H9 (cell line): ENCODE measurements at regions not wholly inside any gene's neighbourhood (a gene's known extent, or its start where the extent isn't known, plus 50 kb on each side); places are given as distances from the start of the nearest gene placed in this dataset.

Experiments used
- DNase-seq: peaks from one replicate; pipeline ENCODE4 v3.0.0-alpha.2; 2017
- H2AFZ ChIP-seq: one replicate; pipeline ENCODE4 v1.6.1; 2013; ENCODE audit warnings: mild to moderate bottlenecking, low read length, control low read depth, moderate library complexity
- H2AK5ac ChIP-seq: 2 replicates; pipeline ENCODE4 v1.6.1; 2013; ENCODE audit warnings: low read length, control low read depth, mixed read lengths; ENCODE audit not compliant: insufficient read length
- H2BK120ac ChIP-seq: one replicate; pipeline ENCODE4 v1.6.1; 2013; ENCODE audit warnings: low read depth, mild to moderate bottlenecking, low read length, control low read depth, inconsistent platforms; ENCODE audit not compliant: poor library complexity, severe bottlenecking
- H2BK12ac ChIP-seq: 2 replicates; pipeline ENCODE4 v1.6.1; 2013; ENCODE audit warnings: low read length, control low read depth, mixed read lengths, low read depth; ENCODE audit not compliant: insufficient read length
- H2BK15ac ChIP-seq: 2 replicates; pipeline ENCODE4 v1.6.1; 2013; ENCODE audit warnings: low read depth, low read length, control low read depth
- H2BK20ac ChIP-seq: one replicate; pipeline ENCODE4 v1.6.1; 2013; ENCODE audit warnings: low read depth, mild to moderate bottlenecking, low read length, control low read depth, inconsistent platforms; ENCODE audit not compliant: poor library complexity, severe bottlenecking
- H2BK5ac ChIP-seq: 2 replicates; pipeline ENCODE4 v1.6.1; 2013; ENCODE audit warnings: low read length, control low read depth, mixed read lengths; ENCODE audit not compliant: insufficient read length
- H3K14ac ChIP-seq: 2 replicates; pipeline ENCODE4 v1.6.1; 2013; ENCODE audit warnings: low read length, control low read depth; ENCODE audit not compliant: insufficient read depth
- H3K18ac ChIP-seq: 2 replicates; pipeline ENCODE4 v1.6.1; 2013; ENCODE audit warnings: low read depth, mild to moderate bottlenecking, mixed read lengths, low read length, control low read depth; ENCODE audit not compliant: insufficient read length
- H3K23ac ChIP-seq: 2 replicates; pipeline ENCODE4 v1.6.1; 2013; ENCODE audit warnings: low read length, control low read depth, mixed read lengths, low read depth; ENCODE audit not compliant: insufficient read length
- H3K23me2 ChIP-seq: 2 replicates; pipeline ENCODE4 v1.6.1; 2013; ENCODE audit warnings: low read depth, mild to moderate bottlenecking, mixed read lengths, low read length, control low read depth; ENCODE audit not compliant: insufficient read length, poor library complexity, severe bottlenecking
- H3K27ac ChIP-seq: 2 replicates; pipeline ENCODE4 v1.5.1; 2013; ENCODE audit warnings: low read length, control low read depth, mixed read lengths, low read depth; ENCODE audit not compliant: insufficient read length
- H3K27me3 ChIP-seq: 2 replicates; pipeline ENCODE4 v1.6.1; 2013; ENCODE audit warnings: low read length, control low read depth, inconsistent platforms; ENCODE audit not compliant: insufficient read depth
- H3K4ac ChIP-seq: 2 replicates; pipeline ENCODE4 v1.6.1; 2013; ENCODE audit warnings: low read depth, mild to moderate bottlenecking, control low read depth, inconsistent platforms, low read length, moderate library complexity
- H3K4me1 ChIP-seq: 2 replicates; pipeline ENCODE4 v1.6.1; 2013; ENCODE audit warnings: low read length, control low read depth, inconsistent platforms; ENCODE audit not compliant: insufficient read depth
- H3K4me2 ChIP-seq: 2 replicates; pipeline ENCODE4 v1.6.1; 2013; ENCODE audit warnings: low read length, control low read depth, mixed read lengths; ENCODE audit not compliant: insufficient read length, insufficient read depth
- H3K56ac ChIP-seq: 2 replicates; pipeline ENCODE4 v1.6.1; 2013; ENCODE audit warnings: low read depth, mild to moderate bottlenecking, mixed read lengths, low read length, control low read depth; ENCODE audit not compliant: insufficient read length
- H3K79me1 ChIP-seq: 2 replicates; pipeline ENCODE4 v1.6.1; 2013; ENCODE audit warnings: low read depth, mild to moderate bottlenecking, moderate library complexity, low read length, control low read depth, inconsistent platforms; ENCODE audit not compliant: insufficient read depth, poor library complexity, severe bottlenecking
- H3K79me2 ChIP-seq: 2 replicates; pipeline ENCODE4 v1.6.1; 2013; ENCODE audit warnings: low read length, control low read depth, inconsistent platforms; ENCODE audit not compliant: insufficient read depth
- H3K9ac ChIP-seq: 2 replicates; pipeline ENCODE4 v1.6.1; 2013; ENCODE audit warnings: low read length, control low read depth, mixed read lengths; ENCODE audit not compliant: insufficient read length; ENCODE audit errors: extremely low read depth
- H3K9me3 ChIP-seq: one replicate; pipeline ENCODE4 v1.6.1; 2013; ENCODE audit warnings: low read depth, low read length, inconsistent platforms; ENCODE audit not compliant: control insufficient read depth
- H3T11ph ChIP-seq: one replicate; pipeline ENCODE4 v1.6.1; 2013; ENCODE audit warnings: mild to moderate bottlenecking, low read length, control low read depth, inconsistent platforms
- H4K20me1 ChIP-seq: one replicate; pipeline ENCODE4 v1.6.1; 2013; ENCODE audit not compliant: control insufficient read depth, insufficient read length, insufficient read depth
- H4K5ac ChIP-seq: 2 replicates; pipeline ENCODE4 v1.6.1; 2013; ENCODE audit warnings: low read depth, mild to moderate bottlenecking, mixed read lengths, low read length, control low read depth; ENCODE audit not compliant: insufficient read length
- H4K8ac ChIP-seq: replicated peaks from 2 replicates; pipeline ENCODE4 v1.6.1; 2013; ENCODE audit warnings: low read length, control low read depth, mixed read lengths, low read depth; ENCODE audit not compliant: insufficient read length
- H4K91ac ChIP-seq: 2 replicates; pipeline ENCODE4 v1.6.1; 2013; ENCODE audit warnings: low read depth, mild to moderate bottlenecking, moderate library complexity, mixed read lengths, low read length, control low read depth; ENCODE audit not compliant: insufficient read length
- H3K27ac Mint-ChIP-seq, 3 experiments: 2 replicates in 2 of 3; 3 replicates in 1 of 3; pipeline ENCODE4 v1.8.0; 2020 to 2021; ENCODE audit warnings: mixed read lengths in 3 of 3, mild to moderate bottlenecking in 1 of 3, moderate library complexity in 1 of 3
- H3K27me3 Mint-ChIP-seq: 2 replicates; pipeline ENCODE4 v1.8.0; 2021; ENCODE audit warnings: low read depth, mild to moderate bottlenecking, moderate library complexity, mixed read lengths
- H3K36me3 Mint-ChIP-seq, 3 experiments: 2 replicates in 2 of 3; 3 replicates in 1 of 3; pipeline ENCODE4 v1.8.0; 2020 to 2021; ENCODE audit warnings: low read depth in 3 of 3, mixed read lengths in 3 of 3; ENCODE audit not compliant: insufficient read depth in 1 of 3
- H3K4me1 Mint-ChIP-seq, 2 experiments: 2 replicates each; pipeline ENCODE4 v1.8.0; 2020; ENCODE audit warnings: mixed read lengths in 2 of 2
- H3K4me3 Mint-ChIP-seq, 2 experiments: 2 replicates in 1 of 2; 3 replicates in 1 of 2; pipeline ENCODE4 v1.8.0; 2020 to 2021; ENCODE audit warnings: mild to moderate bottlenecking in 2 of 2, mixed read lengths in 2 of 2, moderate library complexity in 1 of 2
- H3K9me3 Mint-ChIP-seq, 2 experiments: 2 replicates in 1 of 2; 3 replicates in 1 of 2; pipeline ENCODE4 v1.8.0; 2020; ENCODE audit warnings: mild to moderate bottlenecking in 2 of 2, mixed read lengths in 2 of 2, moderate library complexity in 1 of 2
- CTCF ChIP-seq: fragments of 200-600 bp; sonication (generic); conservative IDR thresholded peaks from 3 replicates; pipeline ENCODE4 v1.8.0; 2021; ENCODE audit warnings: antibody characterized with exemption, mild to moderate bottlenecking
- WGBS: extraction: QIAGEN DNeasy Blood & Tissue Kit; methylation state at CpG from one replicate; pipeline ENCODE4 v1.1.7; 2013; ENCODE audit warnings: missing lambda C conversion rate, low lambda C conversion rate, mixed read lengths; ENCODE audit not compliant: insufficient read length; ENCODE audit errors: extremely low coverage; 5-methylcytosine and 5-hydroxymethylcytosine counted together

- Histone ChIP-seq H2AK5ac (no peak overlapping the region), H4K8ac (no peak overlapping the region), H4K91ac (no peak overlapping the region), H3K9me3 (no peaks in the 10 kb centered on the region), H3K79me2 (no peaks in the 10 kb centered on the region), H3K4me1 (no peaks in the 10 kb centered on the region), H3K56ac (no peak overlapping the region), H2BK12ac (no peak overlapping the region), H3K27ac (no peak overlapping the region), H2BK120ac (no peak overlapping the region), H3K27me3 (no peaks in the 10 kb centered on the region), H3K23me2 (no peaks in the 10 kb centered on the region), H3T11ph (no peak overlapping the region), H3K18ac (no peak overlapping the region), H3K9ac (no peak overlapping the region), H3K79me1 (no peaks in the 10 kb centered on the region), H2BK20ac (no peak overlapping the region), H4K5ac (no peak overlapping the region), H2AFZ (no peak overlapping the region), H4K20me1 (no peaks in the 10 kb centered on the region), H3K4ac (no peak overlapping the region), H2BK15ac (no peak overlapping the region), H3K4me2 (no peak overlapping the region), H3K23ac (no peak overlapping the region), H3K14ac (no peak overlapping the region), H2BK5ac (no peak overlapping the region)
- Mint-ChIP-seq H3K27ac (no peak overlapping the region), H3K9me3 (peaks cover 4 to 6% of the 10 kb centered on the region in 2 experiments; a peak in 3 of 5 replicates), H3K4me1 (peaks cover 3% of the 10 kb centered on the region in 2 experiments; a peak in 3 of 4 replicates), H3K36me3 (no peaks in the 10 kb centered on the region; a peak in 1 of 7 replicates), H3K27me3 (no peaks in the 10 kb centered on the region), H3K4me3 (no peak overlapping the region)
- no peak for DNase-seq
- no peak for TF ChIP-seq CTCF
- no CpG with 5 or more reads among the region's 1 CpG for WGBS
These were observed 264.0 kb upstream of the TSHZ2 start for GRCh38 chr20:52708137-52708536.
